HG03521 (cell line): ENCODE measurements at regions not wholly inside any gene's neighbourhood (a gene's known extent, or its start where the extent isn't known, plus 50 kb on each side); places are given as distances from the start of the nearest gene placed in this dataset.

Experiments
- ATAC-seq: cut with Tn5 transposase; IDR thresholded peaks from one replicate; pipeline ENCODE4 v1.9.1; 2021; ENCODE audit warnings: mild to moderate bottlenecking, moderate library complexity; ENCODE audit not compliant: unreplicated experiment

- ATAC-seq, result no peak
These were observed 156.6 kb downstream of the PRDM6 start for GRCh38 chr5:123245689-123246088.

GRCh38 chr5:123244458-123244857 lies 155.4 kb downstream of the PRDM6 start:
- ATAC-seq, result no peak
